CD4-positive, alpha-beta T cell treated with Interleukin-15 for 4 hours (primary cell): ENCODE measurements at regions not wholly inside any gene's neighbourhood (a gene's known extent, or its start where the extent isn't known, plus 50 kb on each side); places are given as distances from the start of the nearest gene placed in this dataset.
"Not testable (repeated sequence)": the region's sequence is repeated elsewhere in the genome, so short reads cannot be mapped to it uniquely, and the experiment has no call there.

Experiments used
- DNase-seq: peaks from one replicate; pipeline ENCODE4 v3.0.0-alpha.2; 2020; ENCODE audit warnings: low spot score

GRCh38 chrX:40373641-40374040 lies 207.1 kb upstream of the ATP6AP2 start:
- DNase-seq, result no peak

GRCh38 chrX:40373025-40373424 lies 207.7 kb upstream of the ATP6AP2 start:
- DNase-seq, result no peak

GRCh38 chrX:40371376-40371775 lies 209.4 kb upstream of the ATP6AP2 start:
- DNase-seq, result no peak

- DNase-seq, result no peak
Measured at GRCh38 chrX:40368611-40369061, 212.1 kb upstream of the ATP6AP2 start.

GRCh38 chrX:40366661-40367060 lies 214.1 kb upstream of the ATP6AP2 start:
- no peak for DNase-seq

GRCh38 chrX:40362291-40362690 lies 218.5 kb upstream of the ATP6AP2 start:
- DNase-seq, result not testable (repeated sequence)

GRCh38 chrX:40360557-40360956 lies 220.2 kb upstream of the ATP6AP2 start:
- DNase-seq, result no peak

- no peak for DNase-seq
Measured at GRCh38 chrX:40359593-40359992, 221.2 kb upstream of the ATP6AP2 start.

GRCh38 chrX:40358994-40359393 lies 221.8 kb upstream of the ATP6AP2 start:
- DNase-seq, result no peak

GRCh38 chrX:40349251-40349650 lies 231.5 kb upstream of the ATP6AP2 start:
- no peak for DNase-seq

- no peak for DNase-seq
Measured at GRCh38 chrX:40346379-40346778, 234.4 kb upstream of the ATP6AP2 start.

GRCh38 chrX:40343319-40343718 lies 237.5 kb upstream of the ATP6AP2 start:
- DNase-seq, result no peak

GRCh38 chrX:40340116-40340515 lies 240.7 kb upstream of the ATP6AP2 start:
- DNase-seq, result no peak

GRCh38 chrX:40333344-40333743 lies 235.6 kb upstream of the BCOR start:
- DNase-seq, result no peak

- no peak for DNase-seq
Measured at GRCh38 chrX:40331762-40332161, 234.0 kb upstream of the BCOR start.

GRCh38 chrX:40331353-40331752 lies 233.6 kb upstream of the BCOR start:
- no peak for DNase-seq

GRCh38 chrX:40329616-40330015 lies 231.9 kb upstream of the BCOR start:
- DNase-seq, result no peak

- no peak for DNase-seq
Measured at GRCh38 chrX:40327085-40327484, 229.3 kb upstream of the BCOR start.

- no peak for DNase-seq
Measured at GRCh38 chrX:40326186-40326965, 228.6 kb upstream of the BCOR start.

- DNase-seq, result no peak
Measured at GRCh38 chrX:40325161-40325560, 227.4 kb upstream of the BCOR start.

GRCh38 chrX:40323977-40324376 lies 226.2 kb upstream of the BCOR start:
- no peak for DNase-seq

GRCh38 chrX:40320819-40321218 lies 223.1 kb upstream of the BCOR start:
- no peak for DNase-seq

- DNase-seq, result no peak
Measured at GRCh38 chrX:40318801-40319200, 221.0 kb upstream of the BCOR start.

- no peak for DNase-seq
Measured at GRCh38 chrX:40318076-40318475, 220.3 kb upstream of the BCOR start.
